AG09319 (cell line): ENCODE measurements at regions not wholly inside any gene's neighbourhood (a gene's known extent, or its start where the extent isn't known, plus 50 kb on each side); places are given as distances from the start of the nearest gene placed in this dataset.

Source experiments
- DNase-seq: peaks from one replicate; pipeline ENCODE4 v3.0.0-alpha.2; 2010; ENCODE audit warnings: low read depth; ENCODE audit errors: extremely low read depth
- TF ChIP-seq, protein P1 (sequence below): IDR thresholded peaks from 2 replicates; pipeline ENCODE4 v1.5.1; 2011; ENCODE audit warnings: low read depth, mild to moderate bottlenecking, inconsistent platforms, low read length, moderate library complexity

DNA sequence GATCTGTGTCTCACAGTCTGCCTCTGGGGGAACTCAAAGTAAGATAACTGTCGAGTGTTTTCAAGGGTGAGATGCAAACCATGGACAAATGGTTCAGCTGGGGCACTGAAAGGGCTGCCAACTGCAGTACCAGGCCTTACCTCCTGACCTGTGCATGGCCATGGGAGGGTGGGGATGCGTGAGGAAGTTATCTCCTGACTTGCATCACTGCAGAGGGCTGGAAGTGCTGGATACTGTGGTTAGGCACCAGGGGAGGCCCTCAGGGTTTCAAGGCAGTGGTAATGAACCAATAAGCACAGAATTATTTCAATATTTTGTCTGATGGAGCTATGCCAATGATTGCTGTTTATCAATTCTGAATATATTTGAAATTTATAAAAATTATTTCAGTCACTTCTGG, 159.2 kb downstream of the CYLD start:
- DNase-seq: no peak
- TF ChIP-seq, protein P1, sequence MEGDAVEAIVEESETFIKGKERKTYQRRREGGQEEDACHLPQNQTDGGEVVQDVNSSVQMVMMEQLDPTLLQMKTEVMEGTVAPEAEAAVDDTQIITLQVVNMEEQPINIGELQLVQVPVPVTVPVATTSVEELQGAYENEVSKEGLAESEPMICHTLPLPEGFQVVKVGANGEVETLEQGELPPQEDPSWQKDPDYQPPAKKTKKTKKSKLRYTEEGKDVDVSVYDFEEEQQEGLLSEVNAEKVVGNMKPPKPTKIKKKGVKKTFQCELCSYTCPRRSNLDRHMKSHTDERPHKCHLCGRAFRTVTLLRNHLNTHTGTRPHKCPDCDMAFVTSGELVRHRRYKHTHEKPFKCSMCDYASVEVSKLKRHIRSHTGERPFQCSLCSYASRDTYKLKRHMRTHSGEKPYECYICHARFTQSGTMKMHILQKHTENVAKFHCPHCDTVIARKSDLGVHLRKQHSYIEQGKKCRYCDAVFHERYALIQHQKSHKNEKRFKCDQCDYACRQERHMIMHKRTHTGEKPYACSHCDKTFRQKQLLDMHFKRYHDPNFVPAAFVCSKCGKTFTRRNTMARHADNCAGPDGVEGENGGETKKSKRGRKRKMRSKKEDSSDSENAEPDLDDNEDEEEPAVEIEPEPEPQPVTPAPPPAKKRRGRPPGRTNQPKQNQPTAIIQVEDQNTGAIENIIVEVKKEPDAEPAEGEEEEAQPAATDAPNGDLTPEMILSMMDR: no peak

DNA sequence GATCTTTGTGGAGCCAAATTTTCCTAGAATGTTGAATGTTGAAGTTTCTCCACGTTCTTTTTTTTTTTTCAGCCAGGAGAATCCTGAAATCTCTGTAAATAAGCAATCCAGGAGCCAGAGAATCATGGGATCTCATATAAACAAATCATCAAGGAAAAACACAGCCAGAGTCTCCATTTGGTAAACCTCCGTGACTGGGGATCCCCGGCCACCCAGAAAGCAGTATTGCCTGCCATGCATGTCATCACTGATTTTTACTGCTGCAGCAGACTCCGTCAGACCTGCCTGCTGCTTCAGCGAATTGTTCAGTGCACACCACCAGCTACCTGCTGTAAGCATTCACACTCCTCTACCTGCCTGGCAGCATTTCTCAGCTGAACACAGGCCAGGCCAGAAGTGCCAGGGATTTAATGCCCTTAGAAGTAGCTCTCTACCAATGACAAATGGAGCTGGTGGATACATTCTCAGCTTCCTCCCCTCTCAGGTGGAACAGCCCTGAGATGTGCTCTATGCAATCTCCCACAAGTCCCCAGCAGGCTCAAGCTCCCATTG, 158.6 kb downstream of the CYLD start:
- DNase-seq: no peak
- TF ChIP-seq, protein P1: no peak

DNA sequence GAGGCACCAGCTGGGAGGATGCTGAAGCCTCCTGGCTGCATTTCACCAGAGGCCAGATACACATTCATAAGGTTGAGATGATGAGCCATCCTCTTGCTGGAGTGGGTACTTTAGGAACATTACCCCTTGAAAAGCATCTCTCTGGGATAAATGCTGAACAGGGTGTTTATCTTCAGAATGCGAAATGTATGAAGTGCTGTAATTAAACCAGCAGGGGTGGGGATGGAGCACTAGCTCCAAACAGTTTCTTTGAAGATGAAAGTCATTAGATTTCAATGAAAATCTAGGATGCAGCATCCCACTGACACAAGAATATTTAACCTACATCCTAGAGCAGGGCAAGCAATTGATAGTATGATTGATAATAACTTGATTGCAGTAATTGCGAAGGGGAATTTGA, 158.1 kb downstream of the CYLD start:
- DNase-seq: no peak
- TF ChIP-seq, protein P1: no peak

DNA sequence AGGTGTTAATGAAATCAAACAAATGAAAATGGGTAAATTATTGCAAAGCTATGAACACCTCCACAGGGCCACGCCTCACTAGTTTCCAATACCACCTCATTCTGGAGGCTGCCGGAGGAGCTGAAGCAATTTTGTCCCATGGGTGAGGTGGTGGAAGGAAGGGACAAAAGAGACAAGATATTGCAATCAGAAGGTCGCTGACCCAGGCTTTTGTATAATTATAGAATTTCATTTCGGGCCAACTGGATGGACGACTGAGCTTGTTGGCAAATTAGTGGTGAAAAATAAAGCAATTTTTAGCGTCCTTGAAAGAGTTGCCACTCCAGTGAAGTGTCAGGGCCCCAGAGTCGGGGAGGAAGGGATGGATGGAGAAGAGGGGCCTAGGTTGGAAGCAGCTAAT, 147.9 kb downstream of the CYLD start:
- DNase-seq: no peak
- TF ChIP-seq, protein P1: no peak

DNA sequence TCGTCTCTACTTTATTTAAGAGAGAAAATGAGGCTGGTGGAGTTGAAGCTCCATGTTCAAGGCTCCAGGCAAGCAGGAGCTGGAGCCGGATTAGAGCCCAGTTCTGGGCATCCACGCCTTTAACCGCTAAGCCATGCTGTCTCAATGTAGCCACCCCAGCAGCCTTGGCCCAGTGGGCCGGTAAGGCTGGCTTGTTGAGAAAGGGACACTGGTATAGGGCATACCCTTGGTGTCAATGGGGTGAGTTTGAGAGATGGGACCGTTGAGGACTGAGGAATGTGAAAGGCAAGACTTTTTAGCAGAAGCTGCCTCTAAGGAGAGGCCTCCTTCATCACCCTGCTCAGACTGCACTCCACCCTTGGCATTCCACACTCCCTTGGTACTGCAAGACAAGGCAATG, 147.4 kb downstream of the CYLD start:
- TF ChIP-seq, protein P1: no peak
- no peak for DNase-seq

DNA sequence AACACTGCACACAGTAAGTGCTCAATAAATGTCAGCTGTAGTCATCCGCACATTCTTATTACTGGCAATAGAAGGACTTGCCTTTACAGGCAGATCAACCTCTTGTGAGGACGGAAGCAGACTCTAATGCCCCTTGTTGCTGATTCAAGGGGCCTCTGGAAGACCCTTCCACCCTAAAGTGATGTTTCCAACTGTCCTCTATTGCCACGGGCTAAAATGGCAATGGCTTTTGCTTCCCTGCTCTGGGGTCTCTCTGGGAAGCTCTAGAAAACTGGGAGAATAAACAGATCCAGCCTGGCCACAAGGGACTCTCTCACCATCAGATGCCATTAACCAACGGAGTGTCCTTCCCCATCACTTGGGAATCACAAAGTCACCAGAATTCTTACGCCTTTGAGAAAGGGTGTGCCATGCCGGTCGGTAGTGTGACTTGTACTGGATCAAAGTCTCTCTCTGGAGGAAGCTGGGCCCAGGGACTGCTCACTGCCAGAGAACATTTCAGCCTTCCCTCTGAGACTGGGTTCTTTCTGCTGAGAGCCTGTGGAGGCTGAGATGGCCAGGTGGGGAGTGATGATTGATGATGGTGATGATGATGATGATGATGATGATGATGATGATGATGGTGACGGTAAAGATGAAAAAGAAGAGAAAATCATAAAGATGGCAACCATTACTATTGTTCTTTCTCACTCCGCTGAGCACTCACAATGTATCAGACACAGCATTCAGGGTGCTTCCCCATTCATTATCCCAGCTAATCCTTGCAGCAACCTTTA, 146.8 kb downstream of the CYLD start:
- no peak for DNase-seq
- TF ChIP-seq, protein P1: no peak

DNA sequence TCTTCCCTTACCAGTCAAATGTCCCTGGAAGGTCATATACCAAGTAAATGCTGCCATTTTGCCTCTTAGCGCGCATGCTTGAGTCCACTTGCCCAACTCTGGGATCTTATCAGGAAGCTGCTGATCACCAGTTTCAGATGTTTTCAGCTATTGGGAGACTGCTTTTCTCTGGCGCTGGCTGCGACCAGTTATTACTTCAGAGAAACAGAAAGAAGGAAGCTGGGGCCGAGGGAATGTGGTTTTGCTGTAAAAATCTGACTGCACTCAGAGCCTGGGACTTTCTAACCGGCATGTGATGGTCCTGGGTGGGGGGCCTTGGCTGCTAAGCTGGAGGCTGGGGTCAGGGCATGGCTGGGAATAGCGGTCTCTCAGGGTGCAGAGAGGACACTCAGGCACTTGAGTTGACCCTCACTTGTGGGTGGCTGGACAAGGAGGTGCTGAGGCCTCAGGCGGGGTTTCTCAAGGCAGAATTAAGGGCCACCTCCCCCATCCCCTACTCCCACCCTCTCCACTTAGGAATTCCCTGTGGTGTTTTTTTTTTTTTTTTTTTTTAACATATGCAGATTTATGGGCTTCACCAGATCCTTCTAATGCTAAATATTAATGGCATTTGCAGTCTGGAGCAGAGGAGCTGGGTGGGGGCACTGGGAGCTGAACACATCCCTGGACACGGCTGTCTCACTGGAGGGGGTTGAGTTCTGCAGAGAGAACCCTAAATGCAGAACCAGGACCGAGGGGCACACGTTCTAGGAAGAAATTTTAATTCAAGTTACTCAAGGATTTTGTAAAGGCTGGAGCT, 145.8 kb downstream of the CYLD start:
- TF ChIP-seq, protein P1: no peak
- DNase-seq: no peak
